ENCODE measurements at regions not wholly inside any gene's neighbourhood (a gene's known extent, or its start where the extent isn't known, plus 50 kb on each side); places are given as distances from the start of the nearest gene placed in this dataset.
"Not testable (repeated sequence)": the region's sequence is repeated elsewhere in the genome, so short reads cannot be mapped to it uniquely, and the experiment has no call there.

DNA sequence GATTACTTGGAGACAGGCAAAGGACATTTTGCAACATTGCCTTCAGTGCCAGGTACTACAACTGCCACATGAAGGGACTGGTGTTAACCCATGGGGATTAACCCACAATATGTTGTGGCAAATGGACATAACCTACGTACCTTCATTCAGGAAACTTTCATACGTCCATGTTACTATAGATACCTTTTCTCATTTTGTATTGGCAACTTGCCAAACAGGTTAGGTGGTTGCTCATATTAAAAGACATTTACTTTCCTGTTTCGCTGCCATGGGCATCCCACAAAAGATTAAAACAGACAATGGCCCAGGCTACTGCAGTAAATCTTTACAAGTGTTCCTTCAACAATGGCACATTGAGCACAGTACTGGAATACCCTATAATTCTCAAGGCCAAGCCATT lies 925.3 kb downstream of the SLITRK6 start:
- DNase-seq (ENCODE audit: low read depth in 2 of 2) = no peak

DNA sequence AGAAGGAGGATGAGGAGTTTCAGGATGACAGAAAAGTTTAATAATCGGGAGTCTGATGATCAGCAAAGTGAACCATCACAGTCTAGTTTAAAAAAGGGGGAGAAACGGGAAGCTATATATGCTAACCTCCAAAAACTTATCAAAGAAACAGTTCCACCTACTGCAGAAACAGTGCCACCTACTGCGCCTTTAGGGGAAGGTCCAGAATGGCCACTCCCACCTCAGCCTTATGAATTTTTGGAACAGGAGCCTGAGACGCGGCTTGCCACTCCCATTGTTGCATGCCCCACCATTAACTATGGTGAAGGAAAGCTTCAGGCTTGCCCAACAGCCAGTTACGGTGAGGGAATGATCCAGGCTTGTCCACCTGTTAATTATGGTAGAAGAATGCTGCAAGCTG lies 929.0 kb downstream of the SLITRK6 start:
- DNase-seq (ENCODE audit: low read depth in 2 of 2) = no peak

DNA sequence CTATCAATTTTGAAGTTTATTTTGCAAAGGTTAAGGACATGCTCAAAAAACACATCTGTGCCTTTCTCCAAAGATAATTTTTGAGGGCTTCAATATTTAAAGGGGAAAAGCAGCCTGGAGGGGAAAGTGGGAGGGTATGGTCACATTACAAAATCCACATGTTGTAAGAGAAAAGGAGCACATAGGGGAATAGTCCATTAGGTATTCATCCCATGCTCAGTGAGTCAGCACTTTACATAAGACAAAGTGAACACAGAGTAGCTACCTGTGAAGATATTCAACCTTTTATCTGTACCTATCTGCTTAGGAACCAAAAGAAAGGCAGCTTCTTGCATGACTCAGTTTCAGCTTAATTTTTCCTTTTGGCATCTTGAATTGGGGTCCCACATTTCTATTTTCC lies 932.0 kb downstream of the SLITRK6 start:
- DNase-seq (ENCODE audit: low read depth in 2 of 2) = no peak

DNA sequence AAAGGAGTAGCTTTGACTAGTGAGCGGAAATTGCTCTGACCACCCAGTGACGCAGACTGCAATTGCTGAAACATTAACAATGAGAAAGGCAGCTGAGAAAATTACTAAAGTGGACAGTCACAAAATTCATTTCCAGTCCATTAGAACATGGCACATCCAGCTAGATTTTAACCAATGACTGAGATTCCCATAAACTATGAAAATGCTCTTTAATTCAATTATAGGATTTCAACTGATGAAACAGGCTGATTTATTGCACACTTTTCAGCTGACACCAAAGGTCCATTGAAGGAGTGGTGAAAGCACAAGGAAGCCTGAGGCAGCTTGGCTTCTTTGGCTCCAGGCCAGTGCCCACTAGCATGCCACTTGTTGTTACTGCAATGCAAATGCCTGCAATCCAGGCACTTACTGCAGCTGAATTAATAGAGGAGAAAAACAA lies 933.4 kb downstream of the SLITRK6 start:
- DNase-seq (ENCODE audit: low read depth in 2 of 2) = no peak

DNA sequence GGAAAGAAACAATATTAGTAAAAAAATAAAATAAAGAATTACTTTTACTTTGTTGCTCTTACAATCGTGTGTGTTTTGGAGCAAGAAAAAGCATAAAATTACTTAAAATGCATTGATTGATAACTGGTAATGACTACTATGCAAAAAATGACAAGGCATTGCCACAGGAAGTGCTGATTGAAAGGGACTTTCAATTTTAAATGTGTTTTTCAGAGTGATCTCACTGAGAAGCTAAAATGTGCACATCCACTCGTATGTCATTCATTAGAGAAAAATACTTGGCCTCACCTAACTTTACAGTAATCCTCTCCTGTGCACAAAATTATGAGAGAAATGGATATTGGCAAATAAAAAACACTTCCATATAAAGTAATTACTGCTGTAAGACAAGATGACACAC lies 934.9 kb downstream of the SLITRK6 start:
- no peak for DNase-seq (ENCODE audit: low read depth in 2 of 2)

DNA sequence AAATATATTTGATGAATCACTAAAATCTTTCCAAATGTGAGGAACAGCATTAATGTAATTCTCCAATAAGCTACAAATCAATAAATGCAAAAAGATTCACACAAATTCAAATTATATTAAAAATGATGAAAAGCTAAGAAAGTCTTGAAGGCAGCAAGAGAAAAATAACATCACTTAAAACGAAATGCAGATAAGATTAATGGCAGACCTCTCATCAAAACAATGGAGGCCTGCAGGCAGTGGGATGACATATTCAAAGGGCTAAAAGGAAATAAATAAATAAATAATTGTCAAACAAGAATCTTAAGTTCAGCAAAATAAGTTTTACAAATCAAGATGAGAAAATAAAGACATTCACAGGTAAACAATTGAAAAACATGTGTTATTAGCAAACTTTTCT lies 952.1 kb downstream of the SLITRK6 start:
- no peak for DNase-seq (ENCODE audit: low read depth in 2 of 2)

DNA sequence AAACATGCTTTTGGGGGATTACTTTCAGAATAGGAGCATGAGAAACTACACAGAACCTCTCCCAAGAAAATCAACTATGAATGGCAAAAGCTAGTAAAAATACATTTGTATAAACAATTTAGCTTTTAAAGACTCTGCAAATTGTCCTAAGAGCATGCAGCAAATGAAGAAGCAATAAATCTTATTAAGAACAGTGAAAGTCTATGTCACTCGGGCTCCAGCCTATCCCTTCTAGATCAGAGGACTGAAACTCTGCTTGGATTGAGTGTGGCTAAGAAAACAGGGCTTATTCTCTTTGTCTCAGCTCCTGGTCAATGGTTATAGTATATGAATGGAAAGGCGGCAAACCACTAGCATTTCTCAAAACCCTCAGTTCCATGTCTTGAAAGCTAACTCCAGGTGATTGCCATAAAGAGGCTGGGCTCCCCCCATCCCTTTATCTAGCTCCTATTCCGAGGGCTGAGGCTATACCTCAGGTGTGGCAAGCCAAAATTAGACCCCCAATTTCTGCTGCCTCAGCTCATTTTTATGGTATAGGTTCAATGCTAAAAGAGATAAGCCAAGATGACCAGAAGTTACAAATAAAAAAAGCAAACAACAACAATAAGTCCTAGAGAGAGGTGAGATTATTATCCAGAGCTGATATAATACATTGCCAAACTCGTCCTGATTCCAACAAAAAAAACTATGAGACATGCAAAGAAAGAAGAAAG lies 953.2 kb downstream of the SLITRK6 start:
- no peak for DNase-seq (ENCODE audit: low read depth in 2 of 2)

DNA sequence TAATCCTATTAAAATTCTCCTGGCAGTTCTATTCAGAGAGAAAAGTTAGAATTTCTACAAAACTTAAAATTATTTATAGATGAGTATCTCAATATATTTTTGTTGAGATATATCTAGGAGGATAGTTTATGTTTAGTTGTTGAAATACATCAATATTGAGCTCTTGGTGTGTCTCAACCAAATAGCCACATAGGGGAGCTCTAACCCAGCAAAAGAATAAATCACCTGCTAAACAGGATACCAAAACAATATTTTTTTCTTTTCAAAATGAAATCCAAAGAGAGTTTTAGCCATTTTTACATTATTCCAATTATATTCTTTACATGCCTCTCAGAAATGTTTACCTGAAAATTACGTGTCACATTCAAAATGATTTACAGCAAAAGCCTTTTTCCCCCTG lies 954.7 kb downstream of the SLITRK6 start:
- DNase-seq (ENCODE audit: low read depth in 2 of 2) = no peak

DNA sequence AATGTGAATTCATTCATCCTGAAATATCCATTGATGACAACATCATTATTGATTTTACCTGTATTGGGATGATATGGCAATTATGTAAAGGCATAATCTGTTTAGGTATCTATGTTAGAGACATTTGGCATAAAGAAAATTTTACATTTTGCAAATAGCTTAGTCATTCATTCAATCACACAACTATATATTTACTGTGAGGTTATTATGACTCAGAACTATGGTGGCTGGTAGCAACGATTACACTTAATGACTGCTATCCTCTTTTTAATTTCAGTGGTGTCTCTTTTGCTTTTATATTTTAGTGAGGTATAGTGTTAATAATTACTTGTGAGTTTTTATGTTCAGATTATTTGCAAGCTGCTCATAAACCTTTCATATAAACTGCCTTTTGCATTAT lies 955.9 kb downstream of the SLITRK6 start:
- no peak for DNase-seq (ENCODE audit: low read depth in 2 of 2)

DNA sequence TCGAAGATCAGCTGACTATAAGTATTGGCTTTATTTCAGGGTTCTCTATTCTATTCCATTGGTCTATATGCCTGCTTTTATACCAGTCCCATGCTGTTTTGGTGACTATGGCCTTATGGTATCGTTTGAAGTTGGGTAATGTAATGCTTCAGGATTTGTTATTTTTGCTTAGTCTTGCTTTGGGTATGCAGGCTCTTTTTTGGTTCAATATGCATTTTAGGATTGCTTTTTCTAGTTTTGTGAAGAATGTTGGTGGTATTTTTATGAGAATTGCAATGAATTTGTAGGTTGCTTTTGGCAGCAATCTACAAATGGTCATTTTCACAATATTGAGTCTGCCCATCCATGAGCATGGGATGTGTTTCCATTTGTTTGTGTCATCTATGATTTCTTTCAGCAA lies 951.9 kb upstream of the SLITRK1 start:
- DNase-seq (ENCODE audit: low read depth in 2 of 2) = no peak

DNA sequence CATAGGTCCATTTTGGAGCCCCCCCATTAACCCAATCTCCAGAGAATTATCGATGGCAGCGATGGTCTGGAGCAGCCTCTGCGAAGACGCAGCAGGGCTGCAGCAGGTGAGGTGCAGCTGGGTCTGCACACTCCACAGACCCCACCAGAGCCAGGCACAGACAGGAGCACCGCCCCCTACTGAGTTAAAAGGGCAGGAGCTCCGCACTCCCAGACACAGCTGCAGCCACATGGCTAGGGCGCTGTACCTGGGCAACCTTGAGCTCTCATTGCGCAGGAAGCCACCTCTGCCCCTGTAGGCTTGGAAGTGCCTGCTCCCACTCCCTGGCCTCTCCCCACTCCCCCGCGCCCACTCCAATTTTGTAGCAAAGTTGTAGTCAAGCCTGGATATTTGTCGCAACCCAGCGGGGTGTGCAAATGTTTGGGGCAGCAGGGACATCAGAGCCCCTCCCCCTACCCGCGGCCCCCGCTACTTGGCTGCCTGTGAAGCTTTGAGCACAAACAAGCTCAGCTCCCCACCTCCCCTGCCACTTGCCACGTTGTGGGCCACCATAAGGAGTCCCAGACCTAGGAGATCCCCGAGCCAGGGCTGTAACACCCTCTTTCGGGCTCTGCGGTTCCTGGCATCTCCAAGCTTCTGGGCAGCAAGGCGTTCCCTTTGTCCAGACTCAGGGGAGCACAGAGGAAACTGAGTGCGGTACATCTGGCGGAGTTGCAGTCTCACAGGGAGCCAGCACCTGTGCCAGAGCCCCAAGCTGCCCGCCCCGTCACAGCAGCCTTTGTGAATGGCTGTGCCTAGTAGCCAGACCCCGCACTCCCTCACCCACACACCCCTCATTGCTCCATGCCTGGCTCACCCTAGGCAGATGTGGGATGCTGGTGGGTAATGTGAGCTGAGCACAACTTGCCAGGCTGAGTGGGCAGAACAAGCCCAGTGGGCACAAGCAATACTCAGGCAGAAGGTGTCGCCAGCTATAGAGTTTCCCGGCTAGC lies 949.7 kb upstream of the SLITRK1 start:
- DNase-seq (ENCODE audit: low read depth in 2 of 2) = no peak

DNA sequence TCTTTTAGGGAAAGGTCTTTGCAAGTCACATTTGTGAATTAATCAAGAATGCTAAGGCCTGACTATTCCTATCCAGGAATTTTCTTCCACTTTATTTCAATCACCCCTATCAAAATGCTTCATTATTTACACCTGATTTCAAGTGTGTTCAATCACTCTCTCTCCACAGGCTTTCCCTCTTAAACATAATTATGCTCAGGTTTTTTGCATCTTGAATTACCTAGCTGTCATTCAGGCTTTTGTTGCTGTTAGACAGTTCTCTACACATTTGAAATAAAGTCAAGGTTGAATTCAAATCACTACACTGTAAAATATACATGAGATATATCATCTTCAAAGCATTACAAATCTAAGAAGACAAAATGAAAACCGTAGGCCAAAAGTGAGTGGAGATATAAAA lies 941.3 kb upstream of the SLITRK1 start:
- DNase-seq (ENCODE audit: low read depth in 2 of 2) = no peak

DNA sequence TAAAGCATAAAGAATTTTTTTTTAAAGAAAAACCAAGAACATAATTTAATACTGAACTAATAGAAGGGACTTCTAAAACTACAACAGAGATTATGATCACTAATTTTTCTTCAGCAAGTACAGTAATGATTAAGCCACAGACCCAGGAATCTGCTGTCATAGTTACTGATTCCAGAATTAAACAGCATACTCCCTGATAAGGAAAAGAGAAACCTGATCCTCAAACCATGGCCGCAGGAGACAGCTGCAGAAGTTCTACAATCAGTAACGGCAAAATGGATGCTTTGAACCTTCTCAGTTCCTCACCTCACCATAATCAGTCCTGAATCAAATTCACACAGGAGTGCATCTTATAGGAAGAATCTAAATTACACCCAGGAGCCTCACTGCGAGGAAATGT lies 939.0 kb upstream of the SLITRK1 start:
- DNase-seq (ENCODE audit: low read depth in 2 of 2) = no peak

DNA sequence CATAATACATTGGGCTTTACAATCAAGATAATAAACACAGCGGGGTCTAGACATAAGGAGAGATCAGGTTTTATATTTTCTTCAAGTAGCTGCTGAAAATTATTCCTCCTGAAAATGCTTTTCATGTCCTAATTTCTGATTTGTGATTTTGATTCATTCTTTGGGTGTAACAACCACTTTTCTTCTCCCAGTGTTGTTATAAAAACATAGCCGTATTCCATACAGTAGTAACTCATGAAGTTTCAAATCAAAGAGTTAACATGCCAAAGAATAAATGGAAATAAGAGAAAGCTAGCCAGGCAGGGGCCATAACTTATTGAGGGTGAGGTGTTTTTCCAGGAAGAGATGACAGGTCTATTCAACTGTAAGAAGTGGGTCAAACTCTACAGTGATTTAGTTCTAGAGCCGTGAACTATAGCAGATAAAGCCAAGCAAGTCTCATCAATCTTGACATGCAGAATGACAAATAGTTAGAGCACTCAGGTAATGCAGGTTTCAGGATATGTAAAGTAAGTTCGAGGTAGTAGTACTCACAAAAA lies 934.4 kb upstream of the SLITRK1 start:
- DNase-seq (ENCODE audit: low read depth in 2 of 2) = no peak

DNA sequence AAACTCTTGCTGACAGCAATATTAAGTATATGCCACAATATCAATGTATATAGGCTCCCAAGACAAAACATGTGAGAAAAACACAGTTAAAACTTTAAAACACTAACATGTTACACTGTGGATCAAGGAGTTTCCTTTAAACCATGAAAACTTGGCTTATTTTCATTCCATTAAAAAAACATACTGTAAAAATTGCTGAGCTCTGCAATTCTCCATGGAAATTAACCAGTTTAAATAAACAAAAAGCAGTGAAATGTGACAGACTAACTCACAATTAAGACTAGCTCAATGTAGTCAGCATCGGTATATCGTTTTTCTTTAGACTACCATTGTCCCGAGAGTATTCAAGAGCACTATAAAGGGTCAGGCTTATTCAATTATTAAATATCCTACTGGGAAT lies 930.5 kb upstream of the SLITRK1 start:
- no peak for DNase-seq (ENCODE audit: low read depth in 2 of 2)

DNA sequence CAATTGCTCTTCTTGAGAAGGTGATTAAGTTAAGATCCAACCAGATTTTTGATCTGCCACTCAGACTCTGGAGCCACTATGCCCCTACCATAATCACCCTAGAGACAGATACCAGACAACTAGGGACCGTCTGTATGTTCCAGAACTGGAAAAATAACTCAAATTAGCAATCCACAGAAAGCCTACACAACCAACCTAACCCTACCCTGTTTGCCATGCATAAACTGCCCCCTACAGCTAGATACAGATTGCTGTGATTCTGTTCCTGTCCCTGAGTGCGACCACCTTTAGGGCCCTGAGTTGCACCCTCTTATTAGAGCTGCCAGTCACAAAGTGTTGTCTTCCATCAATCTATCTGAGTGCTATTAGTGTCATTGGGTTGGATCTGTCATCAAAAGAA lies 929.8 kb upstream of the SLITRK1 start:
- no peak for DNase-seq (ENCODE audit: low read depth in 2 of 2)

DNA sequence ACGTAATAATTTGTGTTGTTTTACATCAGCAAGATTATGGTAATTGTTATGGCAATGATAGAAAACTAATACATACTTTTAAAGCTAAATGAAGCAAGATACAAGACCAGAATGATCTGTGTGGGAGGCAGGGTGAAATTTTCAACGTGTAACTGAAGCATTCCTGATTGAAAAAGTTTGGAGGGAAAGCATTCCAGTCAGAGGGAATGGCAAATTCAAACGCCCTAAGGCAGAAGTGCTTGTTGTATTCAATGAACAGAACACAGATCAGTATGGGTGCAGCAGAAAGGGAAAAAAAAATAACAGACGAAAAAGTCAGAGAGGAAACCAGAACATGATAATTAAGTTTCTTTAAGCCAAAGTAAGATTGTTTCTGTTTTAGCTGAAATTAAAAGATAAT lies 928.5 kb upstream of the SLITRK1 start:
- no peak for DNase-seq (ENCODE audit: low read depth in 2 of 2)

DNA sequence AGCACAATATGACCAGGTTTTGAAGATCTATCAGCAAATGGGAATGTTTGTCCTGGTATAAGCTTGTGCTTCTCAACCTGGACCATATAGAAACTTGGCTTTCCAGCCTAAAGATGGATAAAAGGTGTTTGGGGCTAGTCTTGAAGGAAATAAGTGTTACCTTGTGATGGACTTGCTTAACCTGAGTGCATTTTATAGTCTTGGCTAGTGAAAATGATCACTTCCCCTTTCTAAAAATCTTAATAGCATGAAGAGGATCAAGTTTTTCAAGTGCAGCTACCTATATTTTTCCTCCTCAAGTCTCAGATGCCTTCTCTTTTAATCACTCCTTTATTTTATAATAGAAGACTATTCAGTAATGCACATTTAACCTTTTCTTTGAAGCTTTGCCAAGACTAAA lies 919.8 kb upstream of the SLITRK1 start:
- no peak for DNase-seq (ENCODE audit: low read depth in 2 of 2)

DNA sequence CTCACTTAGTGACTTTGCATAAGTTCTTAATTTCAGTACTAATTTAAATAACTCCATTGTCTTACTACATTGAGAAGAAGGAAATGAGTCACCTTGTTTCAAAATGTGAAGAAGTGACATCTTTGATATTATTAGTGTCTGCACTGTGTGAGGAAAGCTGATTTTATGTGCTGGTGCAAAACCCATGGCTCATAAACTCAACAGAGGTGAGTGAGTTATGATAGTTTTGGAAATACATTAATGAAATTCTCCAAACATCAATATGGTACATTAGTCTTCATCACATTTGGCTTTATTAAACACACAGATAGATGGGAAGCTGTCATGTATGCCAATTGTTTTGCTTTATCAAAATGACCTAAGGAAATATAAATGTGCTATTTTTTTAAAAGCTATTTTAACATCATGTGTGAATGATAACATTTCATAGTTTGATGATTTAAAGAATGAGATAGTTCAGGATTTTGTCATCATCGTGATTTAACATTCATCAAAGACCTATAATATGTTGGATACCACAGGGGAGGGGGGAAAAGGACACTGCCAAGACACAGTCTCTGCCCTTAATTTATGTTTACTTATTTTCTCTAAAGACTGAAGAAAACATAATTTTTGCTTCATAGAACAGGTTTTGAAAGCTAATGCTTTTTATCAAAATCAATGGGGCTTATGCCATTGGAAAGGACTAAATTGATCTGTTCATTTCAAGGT lies 902.3 kb upstream of the SLITRK1 start:
- no peak for DNase-seq (ENCODE audit: low read depth in 2 of 2)

DNA sequence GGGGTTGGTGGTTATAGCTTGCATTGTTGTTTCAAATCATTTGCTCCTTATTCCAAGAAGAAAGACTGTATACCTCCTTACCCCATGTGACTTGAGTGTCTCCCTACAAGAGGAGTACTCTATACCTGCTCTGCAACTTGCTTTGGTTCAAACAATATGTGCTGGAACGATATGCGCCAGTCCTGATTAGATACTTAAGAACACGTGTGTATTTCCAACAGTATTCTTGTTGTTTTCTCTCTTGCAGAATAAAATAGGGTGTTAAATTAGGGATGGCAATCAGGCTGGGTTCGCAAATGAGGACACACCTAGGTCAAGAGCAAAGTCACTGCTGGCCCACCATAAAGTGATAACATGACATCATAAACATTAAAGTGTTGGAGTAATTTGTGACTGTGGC lies 895.0 kb upstream of the SLITRK1 start:
- no peak for DNase-seq (ENCODE audit: low read depth in 2 of 2)

DNA sequence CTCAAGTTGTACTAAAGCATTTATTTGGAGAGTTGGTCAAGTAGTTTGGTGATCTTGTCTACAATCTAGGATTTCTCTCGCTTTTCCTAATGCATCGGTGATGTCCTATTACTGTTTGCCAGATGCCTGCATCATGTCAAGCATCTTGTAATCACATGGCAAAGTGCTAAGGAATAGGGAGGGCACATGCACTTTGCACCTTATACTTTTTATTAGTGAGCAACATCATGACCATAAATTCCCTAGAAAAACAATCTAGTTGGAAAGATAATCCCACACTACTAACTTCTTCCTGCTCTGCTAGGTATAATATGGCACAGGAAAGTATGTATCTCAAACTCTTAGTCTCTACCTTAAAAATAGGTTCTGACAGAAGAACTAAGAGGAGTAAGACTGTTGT lies 894.3 kb upstream of the SLITRK1 start:
- no peak for DNase-seq (ENCODE audit: low read depth in 2 of 2)

DNA sequence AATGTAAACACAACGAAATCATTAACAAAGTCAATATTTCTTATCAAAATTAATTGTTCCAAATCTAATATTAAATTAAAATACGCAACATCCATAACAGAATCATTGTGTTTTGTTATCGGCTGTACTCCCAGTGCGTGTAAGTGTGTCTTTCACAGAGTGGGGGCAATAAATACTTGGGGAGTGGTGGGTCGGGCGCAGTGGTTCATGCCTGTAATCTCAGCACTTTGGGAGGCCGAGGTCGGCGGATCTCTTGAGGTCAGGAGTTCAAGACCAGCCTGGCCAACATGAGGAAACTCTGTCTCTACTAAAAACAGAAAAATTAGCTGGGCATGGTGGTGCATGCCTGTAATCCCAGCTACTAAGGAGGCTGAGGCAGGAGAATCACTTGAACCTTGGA lies 893.6 kb upstream of the SLITRK1 start:
- DNase-seq (ENCODE audit: low read depth in 2 of 2) = not testable (repeated sequence)

All from stimulated activated CD4-positive, alpha-beta T cell treated with anti-CD3 and anti-CD28 coated beads, Interleukin-15, amount 100 ng/mL, for 48 hours (primary cell).